NCI-H446 (cell line): ENCODE measurements at regions not wholly inside any gene's neighbourhood (a gene's known extent, or its start where the extent isn't known, plus 50 kb on each side); places are given as distances from the start of the nearest gene placed in this dataset.
"Not testable (repeated sequence)": the region's sequence is repeated elsewhere in the genome, so short reads cannot be mapped to it uniquely, and the experiment has no call there.

Experiments
- DNase-seq, 2 experiments: peaks; one replicate each; lab custom pipeline; 2025; lab: John Stamatoyannopoulos, UW

DNA sequence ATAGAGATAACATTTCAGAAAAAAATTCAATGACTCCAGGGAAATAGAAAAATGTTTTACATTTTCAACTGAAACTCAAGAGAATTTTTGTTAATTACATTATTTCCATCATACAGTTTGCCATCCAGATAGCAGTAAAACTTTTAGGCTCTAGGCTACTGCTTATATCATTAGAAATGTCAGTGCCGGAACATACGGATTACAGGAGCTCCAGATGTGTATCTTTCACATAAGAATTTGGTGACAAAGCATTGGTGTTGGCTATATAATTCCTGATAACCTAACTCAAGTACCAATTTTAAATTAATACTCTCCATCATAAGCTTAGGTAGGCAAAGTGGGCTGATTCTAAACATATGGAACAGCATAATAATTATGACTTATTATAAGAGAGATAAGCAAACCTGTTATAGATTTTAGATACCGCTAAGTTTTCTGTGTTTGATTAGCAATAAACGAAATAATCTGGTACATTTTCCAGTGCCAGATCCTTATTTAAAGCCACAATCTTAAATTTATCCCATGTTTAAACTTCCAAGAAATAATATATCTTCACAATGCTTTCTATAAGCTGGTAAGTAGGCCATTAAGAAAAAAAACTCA lies 637.9 kb downstream of the NXPH1 start:
- no peak for DNase-seq

DNA sequence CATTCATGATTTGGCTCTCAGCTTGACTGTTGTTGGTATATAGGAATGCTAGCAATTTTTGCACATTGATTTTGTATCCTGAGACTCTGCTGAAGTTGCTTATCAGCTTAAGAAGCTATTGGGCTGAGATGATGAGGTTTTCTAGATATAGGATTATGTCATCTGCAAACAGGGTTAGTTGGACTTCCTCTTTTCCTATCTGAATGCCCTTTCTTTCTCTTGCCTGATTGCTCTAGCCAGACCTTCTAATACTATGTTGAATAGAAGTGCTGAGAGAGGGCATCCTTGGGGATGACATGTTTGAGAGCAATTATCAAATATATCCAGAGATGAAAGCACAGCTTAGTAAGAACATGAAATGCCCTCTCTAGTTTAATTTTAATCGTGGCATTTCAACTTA lies 642.4 kb downstream of the NXPH1 start:
- DNase-seq: not testable (repeated sequence)

DNA sequence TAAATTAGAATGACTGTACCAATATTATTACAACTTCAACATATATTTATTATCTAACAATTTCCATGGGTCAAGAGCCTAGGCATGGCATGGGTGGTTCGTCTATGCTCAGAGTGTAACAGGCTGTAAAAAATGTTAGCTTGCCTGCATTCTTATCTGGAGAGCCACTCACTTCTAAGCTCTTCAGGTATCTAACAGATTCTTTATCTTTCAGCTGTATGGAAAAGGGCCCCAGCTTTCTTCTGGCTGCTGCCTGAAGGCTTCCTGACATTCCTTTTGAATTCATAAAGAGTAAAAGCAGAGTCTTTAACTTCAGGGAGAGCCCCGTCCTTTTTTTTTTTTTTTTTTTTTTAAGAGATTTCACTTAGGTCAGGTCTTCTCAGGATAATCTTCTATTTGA lies 648.8 kb downstream of the NXPH1 start:
- no peak for DNase-seq

DNA sequence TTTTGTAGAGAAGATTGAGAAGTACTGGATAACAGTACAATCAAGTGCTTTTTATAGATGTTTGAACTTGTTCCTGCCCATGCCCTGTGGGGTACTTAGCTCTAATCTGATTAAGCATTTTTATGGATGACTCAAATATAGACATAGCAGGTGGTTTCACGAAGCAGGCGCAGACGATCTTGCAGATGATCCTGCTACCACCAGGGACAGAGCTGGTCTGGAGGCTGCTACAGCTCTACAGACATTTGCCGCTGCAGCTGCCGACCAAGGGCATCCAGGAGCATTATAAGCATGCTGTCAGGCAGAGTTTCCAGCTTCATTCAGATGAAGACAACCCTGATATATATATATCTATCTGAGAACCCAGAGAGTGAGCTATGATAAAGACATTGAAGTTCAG lies 650.4 kb downstream of the NXPH1 start:
- DNase-seq: no peak

DNA sequence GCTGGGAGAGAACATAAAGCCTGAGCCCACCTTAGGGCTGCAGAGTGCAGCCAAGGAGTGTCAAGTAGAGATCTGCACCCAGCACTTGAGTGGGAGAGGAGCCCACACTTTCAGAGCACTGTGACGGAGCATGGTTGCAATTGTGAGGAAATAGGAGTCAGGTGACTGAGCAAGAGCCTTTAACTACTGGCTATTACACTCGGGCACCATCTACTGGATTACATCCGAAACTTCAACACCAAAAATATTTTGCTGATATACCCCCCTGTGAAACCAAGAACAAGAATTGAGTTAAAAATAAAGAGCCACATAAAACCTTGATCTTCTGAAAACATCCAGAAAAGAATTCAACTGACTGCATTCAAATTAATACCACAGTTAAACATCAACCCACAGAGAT lies 657.9 kb downstream of the NXPH1 start:
- no peak for DNase-seq

DNA sequence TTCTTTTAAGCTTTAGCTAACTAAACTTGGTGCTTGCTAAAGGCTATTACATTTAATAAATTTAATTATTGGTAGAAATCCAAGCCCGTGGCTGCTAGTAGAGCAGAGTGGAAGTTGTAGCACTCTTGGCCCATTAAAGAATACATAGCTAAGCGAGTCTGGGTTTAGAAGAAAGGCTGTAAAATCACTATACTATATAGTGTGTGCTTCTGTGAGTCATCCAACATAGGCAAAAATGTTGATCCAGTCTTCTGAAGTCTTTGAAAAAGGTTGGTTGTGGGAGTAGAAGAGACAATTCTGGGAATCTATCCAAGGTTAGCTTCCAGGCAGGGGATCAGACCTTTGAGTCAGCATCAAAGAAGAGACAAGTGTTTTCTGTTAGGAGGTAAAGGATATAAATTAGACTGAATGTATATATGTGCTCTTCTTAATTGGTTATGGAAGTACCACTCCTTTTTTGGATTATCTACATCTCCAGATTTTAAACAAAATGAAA lies 664.2 kb downstream of the NXPH1 start:
- DNase-seq: peak in 1 of 2 experiments; percentile 33

DNA sequence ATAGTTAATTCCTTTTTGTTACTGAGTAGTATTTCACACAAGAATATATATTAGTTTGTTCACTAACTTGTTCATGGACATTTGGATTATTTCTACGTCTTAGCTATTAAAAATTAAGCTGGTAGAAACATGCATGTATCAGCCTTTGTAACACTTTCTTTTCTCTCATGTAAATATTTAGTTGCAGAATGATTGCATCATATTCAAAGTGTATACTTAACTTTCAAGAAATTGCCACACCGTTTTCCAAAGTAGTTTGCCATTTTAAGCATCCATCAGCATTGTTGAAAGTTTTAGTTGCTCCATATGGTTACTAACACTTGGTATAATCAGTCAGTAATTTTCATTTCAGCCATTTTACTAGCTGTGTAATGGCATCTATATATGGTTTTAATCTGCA lies 666.9 kb downstream of the NXPH1 start:
- DNase-seq: no peak

DNA sequence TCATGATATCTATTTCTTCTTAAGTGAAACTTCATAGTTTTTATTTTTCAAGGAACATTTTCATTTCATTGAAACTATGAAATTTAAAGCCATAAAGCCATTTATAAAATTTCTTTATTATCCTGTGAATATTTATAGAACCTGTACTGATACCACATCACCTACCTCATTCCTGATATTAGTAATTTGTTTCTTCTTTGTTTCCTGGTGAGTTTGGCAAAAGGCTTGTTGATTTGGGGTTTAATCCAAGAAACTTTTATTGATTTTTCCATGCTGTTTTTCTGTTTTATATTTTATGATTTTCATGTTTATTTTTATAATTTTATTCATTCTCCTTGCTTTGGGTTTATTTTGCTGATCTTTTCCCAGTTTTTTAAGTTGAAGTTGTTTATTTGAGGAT lies 669.4 kb downstream of the NXPH1 start:
- peak in 1 of 2 experiments; percentile 29 for DNase-seq

DNA sequence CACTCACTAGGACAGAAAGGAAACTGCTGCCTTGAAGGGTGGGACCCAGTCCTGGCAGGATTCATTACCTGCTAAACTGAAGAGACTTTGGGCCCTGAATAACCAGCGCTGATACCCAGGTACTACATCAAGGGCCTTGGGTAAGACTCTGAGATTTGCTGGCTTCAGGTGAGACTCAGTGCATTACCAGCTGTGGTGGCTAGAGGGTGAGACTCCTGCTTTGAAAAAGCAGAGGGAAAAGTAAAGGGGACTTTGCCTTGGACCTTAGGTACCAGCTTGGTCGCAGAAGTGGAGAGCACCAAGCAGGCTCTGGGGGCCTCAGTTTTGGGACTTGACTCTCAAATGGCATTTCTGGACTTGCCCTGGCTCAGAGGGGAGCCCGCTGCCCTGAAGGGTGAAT lies 673.3 kb downstream of the NXPH1 start:
- DNase-seq: no peak

DNA sequence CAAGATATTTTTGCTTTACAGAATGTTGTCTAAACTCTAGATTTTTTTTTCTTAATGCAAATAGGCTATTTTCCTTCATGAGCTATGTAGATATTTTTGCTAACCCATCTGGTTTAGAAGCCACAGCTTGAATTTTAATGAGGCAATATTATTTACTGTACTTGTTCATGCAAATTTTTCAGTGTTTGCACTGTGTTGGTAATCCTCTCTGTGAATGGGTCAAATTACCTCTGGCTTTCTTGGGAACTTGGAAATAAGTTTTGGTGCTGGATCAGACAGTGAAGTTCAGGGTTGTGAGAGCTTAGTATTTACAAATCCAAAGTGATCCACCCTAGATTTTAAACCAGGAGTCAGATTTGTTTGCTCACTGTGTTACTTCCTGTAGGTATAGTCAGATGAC lies 686.9 kb downstream of the NXPH1 start:
- no peak for DNase-seq

DNA sequence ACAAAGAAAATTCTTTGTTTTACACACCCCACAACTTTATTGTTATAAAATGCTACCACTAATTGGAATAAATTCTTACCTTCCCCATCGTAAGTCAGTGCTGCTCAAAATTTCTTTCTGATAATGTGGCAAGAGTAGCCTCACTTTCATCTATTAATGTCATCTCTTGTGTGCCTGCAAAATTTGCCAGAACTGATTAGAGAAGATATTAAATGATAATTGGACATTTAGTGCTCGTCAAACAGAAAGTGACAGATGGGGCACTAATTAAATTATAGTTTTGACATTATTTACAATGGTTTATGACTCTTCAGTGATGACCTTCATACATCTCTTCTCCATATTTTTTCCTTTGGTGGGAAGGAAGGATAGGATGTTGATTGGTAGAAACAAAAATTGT lies 690.9 kb downstream of the NXPH1 start:
- peak in 1 of 2 experiments; percentile 4 for DNase-seq

DNA sequence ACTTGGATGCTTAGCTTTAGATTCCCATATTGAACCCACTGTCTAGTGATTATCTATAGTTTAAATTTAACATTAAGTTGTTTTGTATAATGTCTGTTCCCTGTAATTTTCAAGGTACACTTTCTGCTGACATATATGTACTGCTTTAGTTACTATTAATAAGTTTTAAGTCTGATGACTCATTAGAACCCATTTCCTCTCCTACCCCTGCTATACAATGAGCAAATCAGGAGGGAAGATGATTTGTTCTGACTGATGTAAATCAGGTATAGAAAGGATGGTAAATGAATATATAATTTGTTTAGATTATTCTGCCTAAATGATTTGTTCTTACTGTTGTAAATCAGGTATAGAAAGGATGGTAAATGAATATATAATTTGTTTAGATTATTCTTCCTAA lies 691.8 kb downstream of the NXPH1 start:
- DNase-seq: no peak

DNA sequence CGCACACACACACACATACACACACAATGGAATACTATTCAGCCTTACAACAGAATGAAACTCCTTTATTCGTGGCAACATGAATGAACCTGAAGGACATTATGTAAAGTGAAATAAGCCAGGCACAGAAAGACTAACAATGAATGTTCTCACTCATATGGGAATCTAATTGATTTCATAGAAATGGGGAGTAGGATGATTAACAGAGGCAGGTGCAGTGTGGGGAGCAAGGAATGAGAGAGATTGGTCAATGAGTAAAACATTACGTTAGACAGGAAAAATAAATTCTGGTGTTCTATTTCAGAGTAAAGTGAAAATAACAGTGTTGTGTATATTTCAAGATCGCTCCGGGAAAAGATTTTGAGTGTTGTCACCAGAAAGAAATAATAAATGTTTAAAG lies 694.5 kb downstream of the NXPH1 start:
- DNase-seq: no peak

DNA sequence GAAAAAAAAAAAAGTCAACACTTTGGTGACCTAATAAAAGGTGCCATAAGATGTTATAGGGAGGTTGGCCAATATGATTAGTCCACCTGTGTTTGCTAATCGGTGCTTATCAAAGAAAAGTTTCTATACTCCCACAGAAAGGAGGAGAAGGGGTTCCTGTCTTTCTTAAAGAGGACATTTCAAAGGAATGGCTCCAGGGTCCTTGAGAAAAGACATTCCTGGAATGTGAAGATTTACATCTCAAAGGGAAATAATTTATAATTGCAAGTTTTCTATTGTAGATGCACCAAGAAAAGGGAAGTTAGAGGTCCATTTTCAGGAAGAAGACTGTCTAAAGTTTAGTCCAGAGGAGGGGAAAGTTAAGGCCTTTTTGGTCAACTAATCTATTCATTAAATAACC lies 715.3 kb downstream of the NXPH1 start:
- no peak for DNase-seq

DNA sequence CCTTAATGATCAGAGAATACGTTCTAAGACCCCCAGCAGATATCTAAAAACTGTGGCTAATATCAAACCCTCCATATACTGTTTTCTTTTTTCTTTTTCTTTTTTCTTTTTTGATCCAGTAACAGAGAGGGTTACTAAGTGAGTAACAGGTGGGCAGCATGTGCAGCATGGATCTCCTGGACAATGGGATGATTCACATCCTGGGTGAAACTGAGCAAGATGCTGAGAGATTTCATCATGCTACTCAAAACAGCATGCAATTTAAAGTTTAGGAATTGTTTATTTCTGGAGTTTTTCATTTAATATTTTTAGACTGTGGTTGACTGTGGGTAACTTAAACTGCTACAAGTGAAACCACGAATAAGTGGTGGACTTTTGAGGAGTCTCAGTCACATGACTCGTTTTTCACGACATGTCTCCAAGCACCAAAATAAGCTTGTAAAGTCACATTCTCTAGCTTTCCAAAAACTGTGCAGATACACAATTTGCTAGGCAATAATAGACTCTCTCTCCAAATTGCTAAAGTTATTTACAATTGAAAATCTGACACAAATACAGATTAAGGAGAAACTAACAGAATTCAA lies 716.2 kb downstream of the NXPH1 start:
- no peak for DNase-seq

DNA sequence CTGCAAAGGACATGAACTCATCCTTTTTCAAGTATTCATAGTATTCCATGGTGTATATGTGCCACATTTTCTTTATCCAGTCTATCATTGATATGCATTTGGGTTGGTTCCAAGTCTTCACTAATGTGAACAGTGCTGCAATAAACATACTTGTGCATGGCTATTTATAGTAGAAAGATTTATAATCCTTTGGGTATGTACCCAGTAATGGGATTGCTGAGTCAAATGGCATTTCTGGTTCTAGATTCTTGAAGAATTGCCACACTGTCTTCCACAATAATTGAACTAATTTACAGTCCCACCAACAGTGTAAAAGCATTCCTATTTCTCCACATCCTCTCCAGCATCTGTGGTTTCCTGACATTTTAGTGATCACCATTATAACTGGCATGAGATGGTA lies 730.3 kb downstream of the NXPH1 start:
- not testable (repeated sequence) for DNase-seq

DNA sequence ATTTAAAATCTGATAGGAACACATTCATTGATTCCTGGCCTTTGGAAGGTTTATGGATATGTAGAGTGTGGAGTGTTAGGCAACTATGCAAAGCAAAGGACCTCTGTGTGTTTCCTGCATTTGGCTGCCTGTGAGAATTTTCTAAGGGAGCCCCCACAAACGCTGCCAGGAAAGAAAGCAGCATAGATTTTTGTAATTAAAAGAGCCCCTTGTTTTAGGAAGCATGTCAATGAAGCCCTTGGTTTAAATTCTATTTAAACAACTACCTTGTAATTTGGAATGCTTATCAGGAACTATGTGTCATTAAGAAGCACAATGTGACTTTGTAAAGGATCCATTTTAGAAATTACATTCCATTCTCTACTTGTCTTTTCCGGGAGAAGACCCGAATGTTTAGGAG lies 742.5 kb downstream of the NXPH1 start:
- DNase-seq: no peak

DNA sequence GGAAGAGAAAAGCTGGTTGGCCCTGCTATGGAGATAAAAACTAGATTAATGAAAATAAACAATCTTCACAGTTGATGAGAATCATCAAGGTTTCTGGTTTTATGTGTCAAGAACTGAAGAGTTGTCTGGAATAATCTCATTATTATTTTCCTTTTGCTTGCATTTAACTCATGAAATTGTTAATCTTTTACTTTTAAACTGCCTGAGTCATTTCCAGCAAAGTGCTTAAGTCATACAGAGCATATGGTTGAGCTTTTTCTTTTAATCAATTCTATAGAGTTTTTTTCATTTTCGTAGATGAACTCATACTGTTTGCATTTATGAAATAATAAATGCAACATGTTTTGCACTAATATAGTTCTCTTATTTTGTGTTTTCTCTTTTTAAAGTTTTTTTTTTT lies 747.9 kb downstream of the NXPH1 start:
- no peak for DNase-seq

DNA sequence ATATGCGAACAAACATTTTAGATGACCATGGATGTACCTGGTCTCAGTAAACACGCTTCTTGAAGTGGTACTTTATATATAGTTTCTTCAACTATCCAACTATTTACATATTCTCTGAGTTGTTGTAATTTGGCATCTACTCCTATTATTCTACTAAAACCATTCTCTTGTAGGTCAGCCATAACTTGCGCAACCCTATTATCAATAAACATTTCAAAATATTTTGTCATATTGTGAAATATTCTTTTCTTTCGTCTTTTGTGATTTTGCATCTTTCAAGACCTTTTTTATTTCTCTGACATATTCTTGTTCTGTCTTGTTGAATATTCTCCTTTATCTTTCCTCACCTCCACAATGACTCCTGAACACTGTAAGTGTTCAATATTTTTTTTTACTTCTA lies 753.3 kb downstream of the NXPH1 start:
- no peak for DNase-seq

DNA sequence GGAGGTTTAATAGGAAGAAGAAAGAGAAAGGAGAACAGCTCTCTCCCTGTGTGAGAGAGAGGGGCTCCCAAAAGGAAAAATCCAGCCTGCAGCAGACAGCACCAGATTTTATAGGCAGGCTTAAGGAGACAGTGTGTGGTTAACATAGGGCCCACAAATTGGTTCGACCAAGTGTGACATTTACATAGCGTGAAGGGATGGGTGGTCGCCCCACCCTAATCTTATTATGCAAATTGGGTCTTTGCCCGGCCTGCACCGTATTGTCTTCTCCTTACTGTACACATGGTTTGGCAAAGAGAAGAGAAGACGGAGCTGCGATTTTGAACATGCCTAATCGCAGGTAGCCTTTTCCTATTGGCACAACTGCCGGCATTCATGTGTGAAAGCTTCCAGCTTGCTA lies 756.3 kb downstream of the NXPH1 start:
- DNase-seq: peak; percentile 71 to 83

DNA sequence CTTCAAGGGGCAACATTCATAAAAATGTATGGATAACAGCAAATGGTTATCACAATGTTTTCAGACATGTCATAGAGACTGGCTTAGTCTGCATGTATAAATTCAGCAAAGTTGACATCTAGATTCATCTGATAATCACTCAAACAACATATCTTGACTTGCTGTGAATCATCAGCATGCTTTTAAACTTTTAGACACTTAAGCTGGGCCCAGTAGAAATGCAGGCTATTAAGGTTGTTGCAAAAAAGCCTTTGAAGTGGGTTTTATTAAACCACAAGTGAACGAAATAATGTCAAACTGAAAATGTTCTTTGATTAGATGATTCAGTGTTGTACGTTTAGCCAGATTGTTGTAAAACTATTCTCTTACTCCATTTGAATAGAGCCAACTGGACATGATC lies 759.6 kb downstream of the NXPH1 start:
- no peak for DNase-seq

DNA sequence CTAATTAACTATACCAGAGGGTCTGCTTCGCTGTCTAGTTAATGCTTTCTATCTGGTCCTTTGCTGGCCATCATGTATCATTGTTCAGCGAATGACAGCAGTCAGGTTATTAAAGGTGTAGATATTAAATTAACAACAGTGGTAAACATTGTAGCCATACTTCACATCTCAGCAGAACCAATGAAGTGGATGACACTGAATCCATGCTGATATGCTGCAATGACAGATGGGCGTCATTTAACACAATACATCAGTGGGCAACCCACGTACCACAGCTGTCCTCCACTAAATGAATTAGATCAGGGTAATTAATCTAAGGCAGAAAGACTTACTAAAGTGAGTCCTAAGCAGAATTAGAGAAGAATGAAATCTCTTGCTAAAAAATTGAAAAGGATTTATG lies 767.2 kb downstream of the NXPH1 start:
- peak; percentile 34 to 77 for DNase-seq

DNA sequence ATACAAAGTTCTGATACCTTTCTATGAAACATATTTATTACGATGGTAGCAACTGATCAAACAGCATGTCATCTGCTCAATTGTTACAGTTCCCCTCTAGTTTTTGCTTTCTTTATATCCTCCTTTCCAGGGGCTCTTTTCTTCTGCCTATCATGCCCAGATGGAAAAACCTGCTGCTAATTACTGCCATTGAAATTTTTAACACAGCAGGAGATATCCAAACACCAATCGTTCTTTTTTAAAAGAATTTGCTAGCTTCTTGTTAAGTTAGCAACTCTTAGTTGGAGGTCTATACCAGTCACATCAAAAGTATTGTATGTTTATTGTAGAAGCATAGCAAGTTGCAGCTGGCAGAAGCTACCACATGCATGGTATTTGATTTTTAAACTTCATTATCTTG lies 768.5 kb downstream of the NXPH1 start:
- DNase-seq: peak in 1 of 2 experiments; percentile 27

DNA sequence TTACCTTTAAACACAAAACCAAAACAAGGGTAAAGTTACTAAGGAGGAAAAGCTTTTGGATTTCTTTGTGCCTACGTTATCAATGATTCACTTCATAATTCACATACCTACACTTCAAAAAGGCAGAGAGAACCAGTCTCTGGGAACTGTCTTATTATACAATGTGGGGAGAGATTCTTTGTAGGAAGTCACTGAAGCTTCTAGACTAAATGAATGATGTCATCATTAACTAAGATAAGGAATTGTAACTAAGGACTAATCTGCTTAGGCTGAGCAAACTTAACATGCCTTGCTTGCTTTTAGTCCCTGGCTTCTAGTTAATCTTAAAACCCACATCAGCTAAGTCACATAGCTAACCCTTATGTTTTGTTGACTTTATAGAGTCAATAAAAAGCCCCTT lies 771.2 kb downstream of the NXPH1 start:
- no peak for DNase-seq
